Ectodermal cell (in vitro differentiated cells): ENCODE measurements at regions not wholly inside any gene's neighbourhood (a gene's known extent, or its start where the extent isn't known, plus 50 kb on each side); places are given as distances from the start of the nearest gene placed in this dataset.
"Not testable (repeated sequence)": the region's sequence is repeated elsewhere in the genome, so short reads cannot be mapped to it uniquely, and the experiment has no call there.

Experiments
- H3K27ac ChIP-seq: 2 replicates; pipeline ENCODE4 v1.7.0; 2013; ENCODE audit warnings: mild to moderate bottlenecking, low read depth, low read length; ENCODE audit not compliant: insufficient read depth, poor library complexity, severe bottlenecking
- H3K27me3 ChIP-seq: 2 replicates; pipeline ENCODE4 v1.7.0; 2013; ENCODE audit warnings: mild to moderate bottlenecking, low read length; ENCODE audit not compliant: insufficient read depth, control insufficient read depth, poor library complexity, severe bottlenecking
- H3K36me3 ChIP-seq: one replicate; pipeline ENCODE4 v1.7.0; 2013; ENCODE audit warnings: low read length; ENCODE audit not compliant: control insufficient read depth, insufficient read depth
- H3K4me1 ChIP-seq: one replicate; pipeline ENCODE4 v1.7.0; 2013; ENCODE audit warnings: low read length; ENCODE audit not compliant: control insufficient read depth, insufficient read depth
- H3K4me3 ChIP-seq: 2 replicates; pipeline ENCODE4 v1.7.0; 2013; ENCODE audit warnings: low read depth, low read length, control low read depth; ENCODE audit not compliant: insufficient read depth
- H3K9me3 ChIP-seq: 2 replicates; pipeline ENCODE4 v1.7.0; 2013; ENCODE audit warnings: mild to moderate bottlenecking, low read length, moderate library complexity; ENCODE audit not compliant: control insufficient read depth
- WGBS, 2 experiments: methylation state at CpG; one replicate each; pipeline ENCODE4 v1.1.7; 2013; ENCODE audit warnings: missing lambda C conversion rate in 2 of 2; 5-methylcytosine and 5-hydroxymethylcytosine counted together

DNA sequence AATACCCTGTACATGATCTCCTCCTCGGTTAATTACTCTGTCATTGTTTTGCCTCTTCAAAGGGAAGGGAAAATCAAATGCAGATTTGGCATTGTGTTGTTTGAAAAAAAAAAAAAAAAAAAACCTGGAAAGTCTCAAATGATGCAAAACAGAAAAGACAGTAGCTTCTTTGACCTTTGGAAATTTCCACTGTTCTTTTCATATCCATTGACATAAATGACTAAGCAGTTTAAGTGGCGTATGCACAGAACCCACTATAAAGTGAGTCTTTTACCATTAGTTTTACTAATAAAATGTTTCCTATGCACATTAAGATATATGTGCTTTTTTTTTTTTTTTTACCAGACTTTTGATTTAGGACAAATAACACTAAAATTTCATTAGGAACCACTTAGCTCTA lies 704.3 kb downstream of the TFAP2A start:
- WGBS, 2 experiments, result 50% methylated on average over 1 of the region's 2 CpGs
- Histone ChIP-seq H3K27ac (no peak overlapping the region), H3K9me3 (peaks cover 4% of the 10 kb centered on the region), H3K4me1 (peaks cover 5% of the 10 kb centered on the region), H3K36me3 (no peaks in the 10 kb centered on the region), H3K4me3 (no peak overlapping the region), H3K27me3 (no peaks in the 10 kb centered on the region)

DNA sequence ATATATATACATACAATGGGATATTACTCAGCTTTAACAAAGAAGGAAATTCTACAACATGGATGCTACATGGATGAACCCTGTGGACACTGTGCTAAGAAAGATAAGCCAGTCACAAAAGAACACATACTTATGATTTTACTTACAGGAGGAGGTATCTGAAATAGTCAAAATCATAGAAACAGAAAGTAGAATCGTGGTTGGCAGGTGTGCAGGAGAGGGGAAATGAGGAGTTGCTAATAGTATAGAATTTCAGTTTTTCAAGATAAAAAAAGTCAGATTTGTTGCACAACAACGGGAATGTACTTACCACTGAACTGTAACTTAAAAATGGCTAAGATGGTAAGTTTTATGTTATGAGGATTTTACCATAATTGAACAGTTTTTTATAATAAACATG lies 706.3 kb downstream of the TFAP2A start:
- H3K9me3 ChIP-seq, result no peaks in the 10 kb centered on the region
- no peak overlapping the region for H3K27ac ChIP-seq
- 98 to 100% methylated on average over 2 of the region's 2 CpGs for WGBS, 2 experiments
- H3K27me3 ChIP-seq, result no peaks in the 10 kb centered on the region
- H3K4me3 ChIP-seq, result no peak overlapping the region
- H3K4me1 ChIP-seq, result peaks cover 5% of the 10 kb centered on the region
- H3K36me3 ChIP-seq, result no peaks in the 10 kb centered on the region

DNA sequence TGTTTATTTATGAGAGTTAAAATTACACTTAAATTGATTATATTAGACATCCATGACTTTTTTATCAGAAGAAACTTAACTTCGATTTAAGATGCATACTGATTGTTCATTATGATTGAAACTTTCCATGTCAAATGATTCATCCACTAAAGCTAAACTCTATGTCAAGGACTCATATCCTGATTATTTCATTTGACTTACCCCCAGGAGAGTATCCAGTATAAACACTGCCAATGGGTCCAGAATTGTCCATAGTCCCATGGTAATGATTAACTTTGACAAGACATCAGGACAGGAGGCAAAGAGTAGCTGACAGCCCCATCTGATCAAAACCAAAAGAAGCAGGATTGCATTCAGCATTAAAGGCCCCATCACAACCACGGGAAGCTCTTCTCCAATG lies 709.9 kb downstream of the TFAP2A start:
- no peaks in the 10 kb centered on the region for H3K4me1 ChIP-seq
- H3K4me3 ChIP-seq, result no peak overlapping the region

DNA sequence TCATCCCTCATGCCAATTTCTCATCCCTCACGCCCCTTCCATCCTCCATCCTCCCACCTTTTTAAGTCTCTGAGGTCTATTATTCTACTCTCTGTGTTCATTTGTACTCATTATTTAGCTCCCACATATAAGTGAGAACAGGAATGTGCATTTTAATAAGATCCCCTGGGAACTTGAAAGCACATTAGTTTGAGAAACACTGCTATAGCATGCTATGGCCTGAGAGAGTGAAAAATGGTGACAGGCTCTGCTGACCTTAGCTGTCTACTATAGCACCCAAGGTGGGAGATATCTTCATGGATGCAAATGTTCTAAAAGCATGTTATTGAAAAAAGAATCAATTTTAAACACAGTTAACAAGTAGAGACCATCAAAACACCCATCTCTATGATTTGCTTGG lies 712.0 kb downstream of the TFAP2A start:
- WGBS, 2 experiments, result 84 to 93% methylated on average over 1 of the region's 1 CpG
- Histone ChIP-seq H3K27ac (no peak overlapping the region), H3K9me3 (no peaks in the 10 kb centered on the region), H3K27me3 (no peaks in the 10 kb centered on the region), H3K4me1 (no peaks in the 10 kb centered on the region), H3K36me3 (no peaks in the 10 kb centered on the region), H3K4me3 (no peak overlapping the region)

More for the DNA sequence above, 709.9 kb downstream of the TFAP2A start:
- Histone ChIP-seq H3K9me3 (no peaks in the 10 kb centered on the region), H3K27me3 (no peaks in the 10 kb centered on the region), H3K27ac (no peak overlapping the region), H3K36me3 (no peaks in the 10 kb centered on the region)
- 98 to 100% methylated on average over 2 of the region's 2 CpGs for WGBS, 2 experiments

DNA sequence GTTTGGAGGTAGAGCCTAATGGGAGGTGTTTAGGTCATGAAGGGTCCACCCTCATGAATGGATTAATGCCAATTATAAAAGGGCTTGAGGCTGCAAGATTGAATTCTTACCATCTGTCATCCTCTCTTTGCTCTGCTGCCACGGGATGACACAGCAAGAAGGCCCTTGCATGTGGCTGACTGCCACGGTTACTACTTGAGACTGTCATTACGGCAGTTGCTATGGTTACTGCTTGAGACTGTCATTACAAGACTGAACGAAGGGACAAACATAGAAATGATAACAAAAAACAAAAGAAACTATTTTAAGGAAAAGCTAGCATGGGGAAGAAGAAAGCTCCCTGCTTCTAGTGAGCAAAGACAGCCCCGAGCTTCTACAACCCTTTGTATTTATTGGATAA lies 715.0 kb downstream of the TFAP2A start:
- Histone ChIP-seq H3K27me3 (no peaks in the 10 kb centered on the region), H3K9me3 (no peaks in the 10 kb centered on the region), H3K36me3 (no peaks in the 10 kb centered on the region), H3K4me3 (no peak overlapping the region), H3K4me1 (no peaks in the 10 kb centered on the region), H3K27ac (no peak overlapping the region)
- 89% methylated on average over 4 to 5 of the region's 5 CpGs for WGBS, 2 experiments

DNA sequence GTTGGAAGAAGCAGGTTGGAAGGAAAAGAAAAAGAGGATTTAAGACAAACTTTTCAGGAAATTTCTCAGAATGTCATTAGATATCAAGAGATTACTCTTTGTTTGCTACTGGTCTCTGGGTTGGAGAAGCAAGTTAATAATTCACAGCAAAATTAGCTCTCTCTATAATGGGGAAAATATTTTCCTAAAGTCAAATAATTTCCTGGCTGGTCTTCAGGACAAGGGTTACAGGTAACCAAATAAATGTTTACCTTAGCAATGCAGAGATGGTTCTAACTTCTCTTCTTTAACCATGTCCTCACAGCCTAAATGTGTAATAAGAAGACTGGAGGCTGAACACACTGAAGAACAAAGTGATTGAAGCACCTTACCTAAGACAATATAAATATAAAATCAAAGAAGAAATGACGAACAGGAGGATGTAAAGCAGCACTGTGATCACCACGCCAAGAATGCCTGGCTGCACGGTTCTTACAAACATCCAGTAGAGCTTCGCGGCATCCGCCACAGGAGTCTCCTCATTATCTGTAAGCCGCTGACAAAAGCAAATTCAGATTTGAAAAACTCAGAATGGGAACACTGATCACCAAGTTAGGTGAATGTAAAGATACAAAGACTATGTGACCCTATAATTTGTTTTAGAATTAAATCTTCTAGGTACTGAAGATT lies 717.5 kb downstream of the TFAP2A start:
- no peak overlapping the region for H3K4me3 ChIP-seq
- H3K36me3 ChIP-seq, result no peaks in the 10 kb centered on the region
- 94 to 96% methylated on average over 7 of the region's 7 CpGs for WGBS, 2 experiments
- H3K27me3 ChIP-seq, result no peaks in the 10 kb centered on the region
- no peaks in the 10 kb centered on the region for H3K9me3 ChIP-seq
- H3K27ac ChIP-seq, result no peak overlapping the region
- H3K4me1 ChIP-seq, result no peaks in the 10 kb centered on the region

DNA sequence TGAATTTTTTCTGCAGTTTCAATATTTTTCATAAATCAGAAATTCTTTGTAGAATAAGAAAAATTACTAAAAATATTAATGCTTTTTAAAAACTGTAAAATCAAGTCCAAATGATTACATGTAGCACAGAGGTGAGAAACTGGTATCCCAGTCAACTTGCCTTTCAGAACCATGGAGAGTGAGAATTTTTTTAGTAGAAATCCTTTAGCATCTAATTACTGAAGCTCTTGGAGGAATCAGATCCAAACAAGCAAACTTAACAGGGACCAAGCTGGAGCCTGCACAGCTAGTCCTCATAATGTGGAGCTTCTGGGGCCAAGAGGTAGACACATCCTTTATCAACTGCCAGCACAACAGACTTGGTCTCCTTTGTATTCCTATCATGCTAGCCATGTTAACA lies 724.5 kb downstream of the TFAP2A start:
- no peaks in the 10 kb centered on the region for H3K9me3 ChIP-seq
- H3K36me3 ChIP-seq, result no peaks in the 10 kb centered on the region
- H3K4me1 ChIP-seq, result no peaks in the 10 kb centered on the region
- no peak overlapping the region for H3K4me3 ChIP-seq
- no peaks in the 10 kb centered on the region for H3K27me3 ChIP-seq
- no peak overlapping the region for H3K27ac ChIP-seq

DNA sequence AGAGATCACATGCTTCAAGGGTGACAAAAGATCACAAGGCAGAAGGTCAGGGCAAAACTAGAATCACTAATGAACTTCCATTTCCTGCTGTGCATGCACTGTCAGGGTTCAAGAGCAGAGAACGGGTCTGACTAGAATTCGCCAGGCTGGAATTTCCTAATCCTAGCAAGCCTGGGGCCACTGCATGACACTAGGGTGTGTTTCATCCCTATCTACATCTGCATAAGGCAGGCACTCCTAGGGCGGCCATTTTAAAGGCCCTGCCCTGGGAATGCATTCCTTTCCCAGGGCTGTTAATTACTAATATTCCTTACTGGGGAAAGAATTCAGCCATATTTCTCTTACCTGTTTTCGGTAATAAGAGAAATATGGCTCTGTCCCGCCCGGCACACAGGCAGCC lies 734.1 kb downstream of the TFAP2A start:
- not testable (repeated sequence) for H3K4me3 ChIP-seq, H3K27me3 ChIP-seq, H3K4me1 ChIP-seq, H3K36me3 ChIP-seq, H3K27ac ChIP-seq, H3K9me3 ChIP-seq
- WGBS, 2 experiments, result 96% methylated on average over 5 to 6 of the region's 6 CpGs

DNA sequence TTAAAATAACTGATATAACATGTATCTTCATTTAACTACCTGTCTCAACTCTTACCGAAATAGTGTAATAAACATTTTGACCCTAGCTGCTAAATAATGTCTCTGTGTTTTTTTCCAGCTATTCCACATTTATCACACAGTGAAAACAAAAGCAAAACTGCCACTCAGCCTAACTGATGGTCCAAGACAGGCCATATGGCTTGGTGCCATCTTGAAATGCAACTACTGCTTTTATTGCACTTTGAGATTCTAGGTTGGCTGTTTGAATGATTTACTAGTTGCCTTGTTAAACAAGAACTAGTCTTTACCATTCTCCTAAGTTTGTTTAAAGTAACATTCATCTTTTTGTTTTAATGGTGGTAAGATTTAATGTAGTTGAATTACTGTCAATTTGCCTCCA lies 739.8 kb downstream of the TFAP2A start:
- Histone ChIP-seq H3K27ac (no peak overlapping the region), H3K4me1 (no peaks in the 10 kb centered on the region), H3K36me3 (no peaks in the 10 kb centered on the region), H3K27me3 (no peaks in the 10 kb centered on the region), H3K9me3 (peaks cover 2% of the 10 kb centered on the region), H3K4me3 (no peak overlapping the region)
- WGBS, 2 experiments, result 71 to 91% methylated on average over 1 of the region's 1 CpG

DNA sequence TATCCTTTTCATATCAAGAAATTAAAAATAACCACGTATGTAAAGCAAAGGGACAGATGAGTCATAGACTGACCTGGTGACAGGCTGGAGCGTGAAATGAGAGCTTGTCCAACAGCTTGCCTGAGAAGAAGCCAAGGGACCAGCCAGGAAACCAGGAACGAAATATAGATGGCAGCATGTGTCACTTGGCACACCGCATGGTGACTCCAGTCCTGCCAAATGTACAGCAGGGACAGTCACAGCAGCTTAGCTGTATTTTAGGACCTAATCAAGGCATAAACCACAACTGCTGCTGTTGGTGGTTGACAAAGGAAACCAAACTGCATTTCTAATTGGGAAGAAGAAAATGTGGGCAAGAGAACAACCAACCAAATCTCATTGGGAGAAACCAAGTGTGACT lies 755.0 kb downstream of the TFAP2A start:
- WGBS, 2 experiments, result 91 to 92% methylated on average over 4 of the region's 4 CpGs
- no peaks in the 10 kb centered on the region for H3K36me3 ChIP-seq
- no peaks in the 10 kb centered on the region for H3K27me3 ChIP-seq
- no peaks in the 10 kb centered on the region for H3K4me1 ChIP-seq
- no peaks in the 10 kb centered on the region for H3K9me3 ChIP-seq
- no peak overlapping the region for H3K4me3 ChIP-seq
- no peak overlapping the region for H3K27ac ChIP-seq

DNA sequence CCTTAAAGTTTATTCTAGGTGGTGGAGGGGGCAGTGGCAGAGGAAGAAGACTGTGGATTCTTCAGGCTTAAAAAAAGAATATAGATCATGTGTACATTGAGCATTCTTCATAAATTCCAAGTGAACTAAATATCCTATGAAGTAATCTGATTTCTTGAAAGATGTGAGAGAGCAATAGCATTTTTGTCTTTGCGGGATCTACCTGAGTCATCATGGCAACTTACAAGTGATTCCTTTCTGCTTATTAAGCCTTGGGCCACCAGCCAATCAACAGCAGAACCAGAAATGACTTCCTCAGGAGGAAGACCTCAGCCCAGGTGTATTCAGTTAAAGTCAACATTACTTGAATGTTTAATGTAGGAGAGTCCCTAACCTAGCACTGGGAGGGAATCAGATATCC lies 756.9 kb downstream of the TFAP2A start:
- no peaks in the 10 kb centered on the region for H3K4me1 ChIP-seq
- no peaks in the 10 kb centered on the region for H3K36me3 ChIP-seq
- no peak overlapping the region for H3K4me3 ChIP-seq
- no peaks in the 10 kb centered on the region for H3K27me3 ChIP-seq
- H3K27ac ChIP-seq, result no peak overlapping the region
- whole genome bisulfite sequencing, 2 experiments, result 100% methylated on average over 1 of the region's 1 CpG
- no peaks in the 10 kb centered on the region for H3K9me3 ChIP-seq
